Raji (cell line): ENCODE measurements at regions not wholly inside any gene's neighbourhood (a gene's known extent, or its start where the extent isn't known, plus 50 kb on each side); places are given as distances from the start of the nearest gene placed in this dataset.

ENCODE experiments used
- POLR2A ChIP-seq: IDR thresholded peaks from 2 replicates; pipeline ENCODE4 v1.6.1; 2011; ENCODE audit warnings: low read depth, low read length, control low read depth; ENCODE audit not compliant: insufficient read depth

GRCh38 chr3:153631664-153632063, 469.6 kb downstream of the RAP2B start:
- TF ChIP-seq POLR2A = no peak

- no peak for TF ChIP-seq POLR2A
These were observed 471.4 kb downstream of the RAP2B start for GRCh38 chr3:153633407-153633806.

GRCh38 chr3:153634683-153635082, 472.7 kb downstream of the RAP2B start:
- no peak for TF ChIP-seq POLR2A

GRCh38 chr3:153639631-153640030, 477.6 kb downstream of the RAP2B start:
- TF ChIP-seq POLR2A = no peak

DNA sequence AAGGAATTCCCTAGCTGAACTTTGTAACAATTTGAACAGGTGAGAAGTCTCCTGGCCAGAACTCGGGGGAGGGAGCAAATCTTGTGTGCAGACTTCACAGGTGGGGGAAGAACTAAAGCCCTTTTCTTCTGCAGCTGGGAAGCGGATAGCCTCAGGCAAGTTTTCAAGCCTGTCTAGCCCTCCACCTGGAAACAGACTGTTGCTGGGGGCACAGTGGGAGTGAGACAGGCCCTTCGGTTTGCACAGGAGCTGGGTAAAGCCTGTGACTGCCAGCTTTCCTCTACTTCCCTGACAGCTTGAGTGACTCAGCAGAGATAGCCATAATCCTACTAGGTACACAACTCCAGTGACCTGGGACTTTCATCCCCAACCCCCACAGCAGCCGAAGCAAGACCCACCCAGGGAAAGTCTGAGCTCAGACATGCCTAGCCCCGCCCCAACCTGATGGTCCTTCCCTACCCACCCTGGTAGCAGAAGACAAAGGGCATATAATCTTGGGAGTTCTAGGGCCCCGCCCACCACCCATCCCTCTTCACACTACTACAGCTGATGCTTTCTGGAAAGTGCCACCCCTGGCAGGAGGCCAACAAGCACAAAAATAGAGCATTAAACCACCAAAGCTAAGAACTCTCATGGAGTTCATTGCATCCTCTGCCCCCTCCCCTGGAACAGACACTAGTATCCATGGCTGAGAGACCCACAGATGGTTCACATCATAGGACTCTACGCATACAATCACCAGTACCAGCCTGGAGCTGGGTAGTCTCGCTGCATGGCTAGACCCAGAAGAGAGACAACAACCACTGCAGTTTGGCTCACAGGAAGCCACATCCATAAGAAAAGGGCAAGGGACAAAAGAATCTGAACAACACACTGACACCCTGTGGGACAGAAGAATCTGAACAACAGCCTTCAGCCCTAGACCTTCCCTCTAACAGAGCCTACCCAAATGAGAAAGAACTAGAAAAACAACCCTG, 479.0 kb downstream of the RAP2B start:
- no peak for TF ChIP-seq POLR2A

DNA sequence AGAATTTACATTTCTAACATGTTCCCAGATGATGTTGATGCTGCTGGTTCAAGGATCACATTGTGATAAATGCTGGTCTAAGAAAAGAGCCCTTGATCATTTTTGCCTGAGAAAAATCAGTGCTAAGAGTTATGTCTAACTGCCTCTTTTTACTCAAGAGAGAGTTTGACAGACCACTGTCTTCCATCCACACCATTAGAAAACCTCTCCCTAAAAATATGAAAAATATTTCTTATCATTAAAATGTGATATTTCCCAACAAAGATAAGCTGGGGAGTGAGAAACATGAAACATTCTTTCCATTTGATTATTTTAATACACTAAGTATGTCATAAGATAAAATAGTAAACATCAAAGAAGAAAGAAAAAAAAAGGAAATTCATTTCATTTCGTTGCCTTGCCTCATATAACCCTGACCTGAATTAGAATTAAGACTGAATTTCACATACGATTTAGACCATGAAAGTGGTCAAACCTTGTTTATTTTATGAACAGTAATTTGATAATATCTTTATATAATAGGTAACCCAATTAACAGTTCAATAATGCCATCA, 471.8 kb upstream of the ARHGEF26 start:
- no peak for TF ChIP-seq POLR2A

- TF ChIP-seq POLR2A = no peak
These were observed 469.1 kb upstream of the ARHGEF26 start for GRCh38 chr3:153652076-153652475.

GRCh38 chr3:153657046-153657445, 464.1 kb upstream of the ARHGEF26 start:
- no peak for TF ChIP-seq POLR2A

- no peak for TF ChIP-seq POLR2A
These were observed 463.7 kb upstream of the ARHGEF26 start for GRCh38 chr3:153657461-153657860.

- TF ChIP-seq POLR2A = no peak
These were observed 463.1 kb upstream of the ARHGEF26 start for GRCh38 chr3:153658136-153658535.

DNA sequence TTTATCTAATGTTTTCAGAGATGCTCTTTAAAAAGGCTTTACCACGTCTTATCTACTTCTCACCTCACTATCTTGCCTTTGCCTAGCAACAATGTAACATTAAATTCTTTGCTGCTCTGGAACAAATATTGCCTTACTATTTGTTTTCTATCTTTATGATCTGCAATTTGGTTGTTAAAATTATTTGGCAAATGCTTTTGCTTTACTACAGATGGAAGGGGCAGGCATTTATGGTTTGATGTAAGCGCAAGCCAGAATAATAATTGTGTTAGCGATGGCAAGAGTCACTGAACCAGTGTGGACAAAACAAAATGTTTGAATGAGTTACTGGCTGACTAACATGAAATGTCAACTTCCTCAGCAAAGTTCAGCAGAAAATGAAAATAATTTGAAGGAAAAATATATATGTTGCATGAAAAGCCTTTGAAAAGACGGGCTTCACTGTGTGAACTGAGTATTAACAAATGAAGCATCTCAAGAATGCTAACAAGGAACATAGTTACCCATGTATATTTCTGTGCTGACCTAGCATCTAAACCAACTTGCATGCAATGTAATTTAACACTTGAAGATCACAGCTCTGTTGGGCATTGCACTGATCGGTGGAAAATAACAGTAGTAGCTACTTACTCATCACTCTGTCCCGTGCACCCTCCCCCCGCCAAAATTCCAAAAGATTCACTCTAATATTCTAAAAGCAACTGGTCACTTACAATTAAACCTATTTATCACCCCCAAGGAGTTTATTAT, 454.0 kb upstream of the ARHGEF26 start:
- no peak for TF ChIP-seq POLR2A

GRCh38 chr3:153669527-153669926, 451.7 kb upstream of the ARHGEF26 start:
- TF ChIP-seq POLR2A = no peak

GRCh38 chr3:153670577-153670976, 450.6 kb upstream of the ARHGEF26 start:
- TF ChIP-seq POLR2A = no peak

DNA sequence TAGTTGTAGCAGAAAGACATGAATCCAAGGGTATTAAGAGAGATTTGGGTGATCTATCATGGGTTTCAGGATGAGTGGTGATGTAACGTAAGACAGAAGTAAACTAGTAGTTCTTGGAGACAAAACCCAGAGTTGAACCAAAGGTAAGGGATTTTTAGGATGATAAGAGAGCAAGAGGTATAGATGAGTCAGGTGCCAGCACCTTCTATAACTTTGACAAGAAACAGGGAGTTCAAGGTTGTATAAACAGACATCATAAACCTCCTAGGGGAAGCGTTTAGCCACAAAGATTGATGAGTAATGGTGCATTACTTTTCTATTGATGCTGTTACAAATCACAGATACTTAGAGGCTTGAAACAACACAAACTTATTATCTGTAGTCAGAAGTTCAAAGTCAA, 447.3 kb upstream of the ARHGEF26 start:
- TF ChIP-seq POLR2A = no peak

- no peak for TF ChIP-seq POLR2A
These were observed 441.5 kb upstream of the ARHGEF26 start for GRCh38 chr3:153679714-153680113.

GRCh38 chr3:153680526-153680925, 440.7 kb upstream of the ARHGEF26 start:
- no peak for TF ChIP-seq POLR2A
